Skeletal muscle cell (primary cell): ENCODE measurements at regions not wholly inside any gene's neighbourhood (a gene's known extent, or its start where the extent isn't known, plus 50 kb on each side); places are given as distances from the start of the nearest gene placed in this dataset.

ENCODE experiments used
- DNase-seq: peaks from one replicate; pipeline ENCODE4 v3.0.0-alpha.2; 2010; ENCODE audit warnings: low read depth
- H3K4me3 ChIP-seq: 2 replicates; pipeline ENCODE4 v1.5.1; 2011; ENCODE audit warnings: low read depth, mild to moderate bottlenecking, control low read depth, low read length, moderate library complexity

DNA sequence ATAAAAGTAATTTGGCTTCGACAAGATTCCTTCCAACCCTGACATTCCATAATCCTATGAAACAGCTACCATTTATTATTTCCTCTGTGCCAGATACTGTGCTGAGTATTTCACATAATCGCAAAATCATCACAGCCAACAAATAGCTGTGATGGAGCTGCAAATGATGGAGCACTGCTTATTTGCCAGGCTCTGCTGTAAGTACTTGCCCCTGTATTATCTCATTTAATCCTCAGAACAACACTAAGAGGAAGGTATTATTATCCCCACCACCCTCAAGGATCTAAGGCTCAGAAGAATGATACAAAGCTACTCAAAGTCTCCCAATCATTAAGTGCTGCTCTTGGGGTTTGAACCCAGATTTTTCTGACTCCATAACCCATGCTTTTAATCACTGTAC lies 145.5 kb downstream of the CCDC34 start:
- no peak overlapping the region for H3K4me3 ChIP-seq
- DNase-seq: no peak

DNA sequence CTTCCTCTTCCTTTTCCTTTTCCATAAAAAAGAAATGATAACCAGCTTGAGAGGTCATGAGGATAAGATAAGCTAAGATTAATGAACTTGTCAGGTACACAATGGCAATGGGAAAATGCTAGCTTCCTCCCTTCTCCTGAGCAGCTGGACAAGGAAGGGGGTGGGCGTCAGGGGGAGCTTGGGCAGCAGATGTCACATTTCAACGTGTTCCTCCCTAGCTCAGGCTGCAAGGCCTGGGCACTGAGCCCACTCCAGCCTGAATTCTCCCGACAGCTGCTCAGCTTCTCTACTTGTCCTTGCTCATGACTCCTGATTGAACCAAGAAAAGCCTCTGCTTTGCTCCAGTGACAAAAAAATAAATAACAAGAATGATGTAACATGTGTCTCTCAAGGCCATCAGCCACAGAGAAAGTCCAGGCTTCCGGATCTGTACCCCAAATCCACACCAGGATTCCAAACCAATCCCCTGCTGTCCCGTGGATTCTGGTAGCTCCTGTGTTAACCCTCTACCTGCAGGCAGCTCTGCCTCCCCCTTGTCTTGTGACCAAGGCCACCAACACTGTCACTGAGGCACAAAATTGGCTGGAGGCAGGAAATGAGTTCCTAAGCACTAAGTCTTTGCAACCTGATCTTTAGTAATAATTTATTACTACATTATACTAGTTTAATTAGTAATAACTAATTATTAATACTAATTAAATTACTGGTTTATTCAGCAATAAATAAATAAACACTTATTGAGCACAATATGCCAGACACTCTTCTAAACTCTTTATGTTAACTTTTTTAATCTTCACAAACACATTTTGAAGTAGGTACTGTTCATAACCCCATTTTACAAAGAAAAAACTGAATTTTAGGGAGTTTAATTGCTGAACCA lies 146.5 kb downstream of the CCDC34 start:
- no peak overlapping the region for H3K4me3 ChIP-seq
- peak; percentile 67 for DNase-seq

DNA sequence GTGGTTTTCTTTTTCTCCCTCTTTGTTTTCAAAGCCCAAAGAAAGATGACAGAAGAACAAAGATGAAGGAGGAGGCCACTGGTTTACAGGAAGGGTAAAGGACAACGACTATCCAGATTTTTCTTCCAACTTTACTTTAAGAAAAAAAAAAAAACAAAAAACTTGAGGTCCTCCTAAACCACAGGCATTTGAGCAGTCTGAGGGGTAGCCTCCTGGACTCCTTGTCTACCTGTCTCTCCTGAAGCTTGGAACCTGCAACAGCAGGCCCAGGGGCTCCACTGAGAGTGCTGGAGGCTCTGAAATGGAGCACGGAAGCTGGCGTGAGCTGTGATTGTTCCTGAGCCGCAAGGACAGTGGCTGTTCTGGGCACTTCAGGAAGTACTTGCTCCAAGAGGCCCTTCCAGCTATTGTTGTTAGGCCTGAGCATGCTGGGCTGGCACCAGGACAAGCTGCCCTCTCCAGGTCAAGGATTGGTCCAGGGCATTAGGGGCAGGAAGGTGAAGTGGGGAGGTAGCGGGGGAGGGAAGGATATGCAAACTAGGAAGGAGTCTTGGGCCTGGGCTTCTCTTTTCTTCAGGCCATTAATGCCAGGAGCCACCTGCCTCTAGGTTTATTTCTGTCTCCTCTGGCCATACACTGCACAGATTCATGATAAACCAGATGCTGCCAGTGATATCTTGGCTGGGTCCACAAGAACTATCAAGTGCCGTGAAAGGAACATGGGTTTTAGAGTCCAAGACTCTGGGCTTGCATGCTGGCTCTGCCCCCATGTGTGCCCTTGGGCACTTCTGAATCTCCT lies 147.3 kb downstream of the CCDC34 start:
- H3K4me3 ChIP-seq: no peak overlapping the region
- DNase-seq: no peak

- no peak for DNase-seq
- no peak overlapping the region for H3K4me3 ChIP-seq
Observed at GRCh38 chr11:27214713-27215112, 148.3 kb downstream of the CCDC34 start.

DNA sequence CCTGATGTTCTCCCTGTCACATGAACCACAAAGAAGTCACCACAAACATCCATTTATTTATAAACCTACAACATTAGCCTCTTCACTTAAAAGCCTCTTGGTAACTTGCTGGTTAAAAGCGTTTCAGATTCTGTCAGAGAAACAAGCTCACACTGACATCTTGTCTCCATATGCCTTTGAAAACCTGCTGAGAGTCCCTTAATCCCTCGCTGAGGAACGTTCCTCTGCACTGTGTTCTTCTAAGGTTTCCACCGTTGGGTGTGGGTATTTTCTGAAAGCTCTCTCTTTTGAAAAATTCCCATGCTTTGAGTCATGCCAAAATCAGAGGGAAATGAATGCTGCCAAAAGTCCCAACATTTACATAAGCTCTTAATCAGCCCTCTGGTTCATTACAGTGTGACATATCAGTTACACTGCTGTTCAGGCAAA lies 149.8 kb downstream of the CCDC34 start:
- DNase-seq: peak; percentile 68
- no peak overlapping the region for H3K4me3 ChIP-seq

GRCh38 chr11:27212248-27212780 lies 150.7 kb downstream of the CCDC34 start:
- DNase-seq: no peak
- no peak overlapping the region for H3K4me3 ChIP-seq

- no peak for DNase-seq
- H3K4me3 ChIP-seq: no peak overlapping the region
Observed at GRCh38 chr11:27211370-27212127, 151.5 kb downstream of the CCDC34 start.

DNA sequence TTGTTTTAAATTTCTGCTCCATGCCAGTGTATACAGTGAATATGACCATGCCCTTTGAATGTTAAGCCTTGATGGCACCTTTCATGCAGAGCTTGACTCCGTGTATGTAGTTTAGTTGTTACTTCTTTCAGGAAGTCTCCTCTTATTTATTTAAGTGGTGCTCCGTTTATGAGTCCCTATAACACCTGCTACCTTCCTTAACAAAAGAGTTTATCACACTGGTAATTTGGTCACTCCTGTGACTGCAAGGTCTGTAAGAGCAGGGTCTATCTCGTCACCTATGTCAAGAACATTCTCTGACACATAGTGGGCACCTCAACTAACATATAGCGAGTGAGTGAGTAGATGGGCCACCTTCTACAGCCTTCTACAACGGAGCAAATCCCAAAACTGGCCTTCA lies 152.5 kb downstream of the CCDC34 start:
- DNase-seq: no peak
- H3K4me3 ChIP-seq: no peak overlapping the region

DNA sequence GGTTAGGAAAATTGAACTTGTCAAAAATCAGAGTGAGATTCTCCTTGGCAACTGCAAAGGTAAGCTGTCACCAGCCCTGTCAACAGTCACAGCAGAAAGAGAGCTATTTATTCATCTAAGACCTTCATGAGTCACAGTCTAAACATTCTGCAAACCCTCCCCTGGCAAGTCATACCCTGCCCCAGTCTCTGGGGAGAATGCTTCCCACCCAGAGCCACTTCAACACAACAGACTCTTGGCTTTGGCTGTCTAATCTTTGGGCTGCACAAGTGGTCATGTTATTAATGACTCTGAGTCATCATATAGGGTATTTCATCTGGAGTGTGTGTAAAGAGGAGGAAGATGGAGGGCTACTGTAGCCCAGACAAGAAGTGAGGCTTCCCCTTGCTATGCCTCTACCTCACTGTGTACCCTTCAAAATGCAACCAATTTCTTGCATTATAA lies 153.4 kb downstream of the CCDC34 start:
- peak; percentile 92 for DNase-seq

DNA sequence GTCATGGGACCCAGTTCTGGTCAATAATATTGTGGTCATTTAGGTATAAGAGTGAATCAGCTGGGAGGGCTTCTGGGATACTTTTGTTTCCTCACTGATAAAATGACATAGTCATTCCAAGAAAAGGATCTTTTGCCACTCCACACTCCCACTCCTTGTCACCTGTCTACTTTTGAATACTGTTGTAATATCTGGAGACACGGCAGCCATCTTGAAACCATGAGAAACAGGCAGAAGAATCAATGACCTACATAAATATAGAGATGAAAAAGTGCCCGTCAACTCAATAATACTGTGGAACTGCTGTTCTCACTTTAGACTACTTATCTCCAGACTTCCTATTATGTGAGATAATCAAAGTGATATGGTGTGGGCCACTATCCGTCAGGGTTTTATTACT lies 154.2 kb downstream of the CCDC34 start:
- no peak for DNase-seq
- no peak overlapping the region for H3K4me3 ChIP-seq

More for the DNA sequence above, 153.4 kb downstream of the CCDC34 start:
- no peak overlapping the region for H3K4me3 ChIP-seq

- no peak overlapping the region for H3K4me3 ChIP-seq
- no peak for DNase-seq
Observed at GRCh38 chr11:27207025-27207650, 155.9 kb downstream of the CCDC34 start.

GRCh38 chr11:27205779-27206570 lies 157.0 kb downstream of the CCDC34 start:
- DNase-seq: no peak
- H3K4me3 ChIP-seq: no peak overlapping the region

GRCh38 chr11:27205250-27205649 lies 157.8 kb downstream of the CCDC34 start:
- no peak for DNase-seq
- no peak overlapping the region for H3K4me3 ChIP-seq

GRCh38 chr11:27204529-27204928 lies 158.5 kb downstream of the CCDC34 start:
- no peak overlapping the region for H3K4me3 ChIP-seq
- no peak for DNase-seq

DNA sequence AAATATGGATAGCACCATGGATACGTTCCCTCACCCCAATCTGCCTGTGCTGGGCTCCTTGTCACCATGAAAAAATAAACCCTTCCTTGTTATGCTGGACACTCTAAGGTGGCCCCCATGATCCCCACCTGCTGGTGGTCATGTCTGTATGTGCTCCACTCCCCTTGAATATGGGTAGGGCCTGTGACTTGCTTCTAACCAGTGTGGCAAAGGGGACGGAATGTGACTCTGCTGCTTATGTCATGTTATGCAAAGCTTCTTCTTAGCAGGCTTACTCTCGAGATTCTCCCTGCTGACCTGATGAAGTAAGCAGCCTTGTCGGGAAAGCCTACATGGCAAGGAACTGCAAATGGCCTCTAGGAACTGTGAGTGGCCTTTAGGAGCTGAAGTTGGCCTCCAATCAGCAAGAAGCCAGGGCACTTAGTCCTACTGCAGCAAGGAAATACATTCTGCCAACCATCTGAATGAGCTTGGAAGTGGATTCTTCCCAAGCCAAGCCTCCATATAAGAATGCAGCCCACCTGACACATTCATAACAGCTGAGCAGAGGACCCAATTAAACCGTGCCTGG lies 159.9 kb downstream of the CCDC34 start:
- no peak overlapping the region for H3K4me3 ChIP-seq
- no peak for DNase-seq

- peak; percentile 72 for DNase-seq
Observed at GRCh38 chr11:27201454-27202302, 161.1 kb downstream of the BBOX1 start.

DNA sequence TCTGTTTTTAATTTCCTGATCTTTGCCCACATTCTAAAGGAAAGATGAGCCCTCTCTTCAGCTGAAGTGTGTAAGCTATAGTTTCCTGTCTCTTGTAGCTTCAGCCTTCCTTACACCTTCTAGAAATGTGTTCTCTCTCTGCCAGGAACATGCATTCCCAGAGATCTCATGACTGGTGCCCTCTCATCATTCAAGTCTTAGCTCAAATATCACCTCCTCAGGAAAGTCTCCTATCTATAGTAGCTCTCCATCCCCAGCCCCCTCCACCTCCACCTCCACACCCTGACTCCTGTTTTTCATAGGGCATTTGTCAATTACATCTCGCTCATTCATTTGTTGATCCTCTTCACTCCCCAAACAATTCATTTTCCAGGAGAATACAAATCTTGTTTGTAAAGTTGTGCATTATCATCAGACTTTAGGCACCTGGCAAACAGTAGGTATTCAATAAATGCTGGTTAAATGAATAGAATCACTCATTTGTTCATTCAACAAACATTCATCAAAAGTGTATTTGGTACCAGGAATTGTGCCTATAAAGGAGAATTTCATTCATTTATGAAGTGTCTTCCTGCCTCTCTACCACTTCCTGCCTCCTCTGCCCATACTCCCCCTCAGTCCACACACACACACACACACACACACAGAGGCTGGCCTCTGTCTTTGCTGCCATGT lies 160.3 kb downstream of the BBOX1 start:
- no peak overlapping the region for H3K4me3 ChIP-seq
- no peak for DNase-seq

More at GRCh38 chr11:27201454-27202302, 161.1 kb downstream of the BBOX1 start:
- no peak overlapping the region for H3K4me3 ChIP-seq
